Smooth muscle cell (in vitro differentiated cells): ENCODE measurements at regions not wholly inside any gene's neighbourhood (a gene's known extent, or its start where the extent isn't known, plus 50 kb on each side); places are given as distances from the start of the nearest gene placed in this dataset.

Source experiments
- DNase-seq: peaks from one replicate; lab custom pipeline; 2025; ENCODE audit not compliant: unreplicated experiment; lab: John Stamatoyannopoulos, UW
- H2AFZ ChIP-seq: fragments of 200-600 bp; sonication (generic); 2 replicates; pipeline ENCODE4 v1.6.0; 2016; ENCODE audit warnings: antibody characterized with exemption, low read depth, mild to moderate bottlenecking
- H3F3A ChIP-seq: fragments of 200-600 bp; sonication (generic); 2 replicates; pipeline ENCODE4 v1.6.0; 2017; ENCODE audit warnings: antibody characterized with exemption, low read depth
- H3K27ac ChIP-seq: fragments of 200-600 bp; sonication (generic); 2 replicates; pipeline ENCODE4 v1.5.1; 2016; ENCODE audit warnings: low read depth, mild to moderate bottlenecking
- H3K27me3 ChIP-seq: fragments of 200-600 bp; sonication (generic); 2 replicates; pipeline ENCODE4 v1.6.1; 2016; ENCODE audit warnings: low read depth, mild to moderate bottlenecking
- H3K36me3 ChIP-seq: fragments of 200-600 bp; sonication (generic); 2 replicates; pipeline ENCODE4 v1.5.1; 2016; ENCODE audit warnings: low read depth
- H3K4me1 ChIP-seq: fragments of 200-600 bp; sonication (generic); 2 replicates; pipeline ENCODE4 v1.5.1; 2016; ENCODE audit warnings: low read depth
- H3K4me2 ChIP-seq: fragments of 200-600 bp; sonication (generic); 2 replicates; pipeline ENCODE4 v1.6.0; 2016; ENCODE audit warnings: mild to moderate bottlenecking
- H3K4me3 ChIP-seq: fragments of 200-600 bp; sonication (generic); 2 replicates; pipeline ENCODE4 v1.5.1; 2016; ENCODE audit warnings: mild to moderate bottlenecking
- H3K79me2 ChIP-seq: fragments of 200-600 bp; sonication (generic); 2 replicates; pipeline ENCODE4 v1.6.0; 2016; ENCODE audit warnings: low read depth, mild to moderate bottlenecking
- H3K9ac ChIP-seq: fragments of 200-600 bp; sonication (generic); 2 replicates; pipeline ENCODE4 v1.6.0; 2016; ENCODE audit warnings: low read depth
- H3K9me3 ChIP-seq: fragments of 200-600 bp; sonication (generic); replicated peaks from 2 replicates; pipeline ENCODE4 v1.5.1; 2016; ENCODE audit warnings: low read depth
- H4K20me1 ChIP-seq: fragments of 200-600 bp; sonication (generic); 2 replicates; pipeline ENCODE4 v1.6.0; 2016; ENCODE audit warnings: low read depth
- WGBS: methylation state at CpG from one replicate; pipeline ENCODE4 v1.1.7; 2016; ENCODE audit warnings: low lambda C conversion rate; 5-methylcytosine and 5-hydroxymethylcytosine counted together
- TF ChIP-seq, protein P1 (sequence below): fragments of 200-600 bp; sonication (generic); IDR thresholded peaks from 2 replicates; pipeline ENCODE4 v1.5.1; 2017; ENCODE audit warnings: borderline replicate concordance, mild to moderate bottlenecking, antibody characterized with exemption; ENCODE audit not compliant: insufficient read depth, poor library complexity, severe bottlenecking

DNA sequence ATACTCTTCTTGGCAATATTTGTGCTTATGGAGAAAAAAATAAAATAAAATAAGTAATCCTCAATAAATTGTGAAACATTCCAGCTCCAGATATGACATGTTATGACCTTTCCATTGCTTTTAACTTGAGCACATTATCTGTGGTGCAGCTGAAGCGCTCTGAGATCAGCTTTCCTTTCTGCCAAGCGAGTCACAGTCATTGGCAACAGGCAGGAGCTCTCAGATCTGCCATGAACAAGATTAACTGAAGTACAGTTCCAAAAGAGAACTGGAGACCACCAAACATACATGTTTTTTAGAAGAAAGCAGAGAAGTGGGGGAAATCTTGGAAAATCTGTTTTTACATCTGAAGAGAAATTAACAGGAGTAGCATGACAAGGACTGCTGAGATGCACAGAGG is 89.2 kb upstream of the DSCAM start:
- H3K36me3 ChIP-seq: no peaks in the 10 kb centered on the region
- no peak overlapping the region for H3K4me3 ChIP-seq
- H3K27ac ChIP-seq: no peak overlapping the region
- WGBS: 95% methylated on average over 2 of the region's 2 CpGs
- no peaks in the 10 kb centered on the region for H4K20me1 ChIP-seq
- no peaks in the 10 kb centered on the region for H3K9me3 ChIP-seq
- H3F3A ChIP-seq: no peaks in the 10 kb centered on the region
- no peaks in the 10 kb centered on the region for H3K27me3 ChIP-seq
- DNase-seq: no peak
- no peak overlapping the region for H2AFZ ChIP-seq
- H3K79me2 ChIP-seq: no peaks in the 10 kb centered on the region
- H3K4me2 ChIP-seq: no peak overlapping the region
- peaks cover 3% of the 10 kb centered on the region for H3K4me1 ChIP-seq
- TF ChIP-seq, protein P1, sequence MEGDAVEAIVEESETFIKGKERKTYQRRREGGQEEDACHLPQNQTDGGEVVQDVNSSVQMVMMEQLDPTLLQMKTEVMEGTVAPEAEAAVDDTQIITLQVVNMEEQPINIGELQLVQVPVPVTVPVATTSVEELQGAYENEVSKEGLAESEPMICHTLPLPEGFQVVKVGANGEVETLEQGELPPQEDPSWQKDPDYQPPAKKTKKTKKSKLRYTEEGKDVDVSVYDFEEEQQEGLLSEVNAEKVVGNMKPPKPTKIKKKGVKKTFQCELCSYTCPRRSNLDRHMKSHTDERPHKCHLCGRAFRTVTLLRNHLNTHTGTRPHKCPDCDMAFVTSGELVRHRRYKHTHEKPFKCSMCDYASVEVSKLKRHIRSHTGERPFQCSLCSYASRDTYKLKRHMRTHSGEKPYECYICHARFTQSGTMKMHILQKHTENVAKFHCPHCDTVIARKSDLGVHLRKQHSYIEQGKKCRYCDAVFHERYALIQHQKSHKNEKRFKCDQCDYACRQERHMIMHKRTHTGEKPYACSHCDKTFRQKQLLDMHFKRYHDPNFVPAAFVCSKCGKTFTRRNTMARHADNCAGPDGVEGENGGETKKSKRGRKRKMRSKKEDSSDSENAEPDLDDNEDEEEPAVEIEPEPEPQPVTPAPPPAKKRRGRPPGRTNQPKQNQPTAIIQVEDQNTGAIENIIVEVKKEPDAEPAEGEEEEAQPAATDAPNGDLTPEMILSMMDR: no peak
- H3K9ac ChIP-seq: no peak overlapping the region

GRCh38 chr21:40936771-40937261 is 89.9 kb upstream of the DSCAM start:
- H3K79me2 ChIP-seq: no peaks in the 10 kb centered on the region
- no peak overlapping the region for H3K9ac ChIP-seq
- no peak overlapping the region for H3K4me2 ChIP-seq
- H3K4me1 ChIP-seq: peaks cover 3% of the 10 kb centered on the region
- H3K27me3 ChIP-seq: no peaks in the 10 kb centered on the region
- H4K20me1 ChIP-seq: no peaks in the 10 kb centered on the region
- 92% methylated on average over 10 of the region's 10 CpGs for WGBS
- no peak for DNase-seq
- TF ChIP-seq, protein P1: no peak
- H3K27ac ChIP-seq: no peak overlapping the region
- H3F3A ChIP-seq: no peaks in the 10 kb centered on the region
- no peak overlapping the region for H2AFZ ChIP-seq
- no peaks in the 10 kb centered on the region for H3K36me3 ChIP-seq
- no peaks in the 10 kb centered on the region for H3K9me3 ChIP-seq
- H3K4me3 ChIP-seq: no peak overlapping the region

DNA sequence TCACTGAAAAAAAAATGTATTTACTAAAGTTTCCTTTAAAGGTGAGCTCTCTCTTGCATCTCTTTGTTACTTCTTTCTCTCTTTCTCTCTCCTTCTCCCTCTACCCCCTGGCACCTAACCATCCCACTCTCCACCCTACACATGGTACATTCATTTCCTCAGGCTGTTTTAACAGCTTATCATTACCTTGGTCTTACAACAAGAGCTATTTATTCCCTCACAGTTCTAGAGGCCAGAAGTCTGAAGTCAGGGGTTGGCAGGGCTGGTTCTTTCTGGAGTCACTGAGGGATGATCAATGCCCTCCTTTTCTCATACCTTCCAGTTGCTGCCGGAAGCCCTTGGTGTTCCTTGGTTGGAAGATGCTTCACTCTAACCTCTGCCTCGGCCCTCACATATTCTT is 91.1 kb upstream of the DSCAM start:
- no peaks in the 10 kb centered on the region for H3K27me3 ChIP-seq
- no peak overlapping the region for H3K4me3 ChIP-seq
- H3K4me1 ChIP-seq: peaks cover 3% of the 10 kb centered on the region
- no peaks in the 10 kb centered on the region for H3K9me3 ChIP-seq
- H3K4me2 ChIP-seq: no peak overlapping the region
- no peak overlapping the region for H3K9ac ChIP-seq
- no peaks in the 10 kb centered on the region for H3K36me3 ChIP-seq
- no peaks in the 10 kb centered on the region for H3K79me2 ChIP-seq
- H3K27ac ChIP-seq: no peak overlapping the region
- H3F3A ChIP-seq: no peaks in the 10 kb centered on the region
- no peak for DNase-seq
- 91% methylated on average over 2 of the region's 2 CpGs for WGBS
- H4K20me1 ChIP-seq: no peaks in the 10 kb centered on the region
- no peak overlapping the region for H2AFZ ChIP-seq
- TF ChIP-seq, protein P1: no peak

- Histone ChIP-seq H3K36me3 (no peaks in the 10 kb centered on the region), H2AFZ (no peak overlapping the region), H3F3A (no peaks in the 10 kb centered on the region), H3K27me3 (no peaks in the 10 kb centered on the region), H3K4me3 (no peak overlapping the region), H3K4me1 (peaks cover 3% of the 10 kb centered on the region), H3K27ac (no peak overlapping the region), H3K79me2 (no peaks in the 10 kb centered on the region), H3K4me2 (no peak overlapping the region), H4K20me1 (no peaks in the 10 kb centered on the region), H3K9me3 (no peaks in the 10 kb centered on the region), H3K9ac (no peak overlapping the region)
- WGBS: 91% methylated on average over 4 of the region's 4 CpGs
- TF ChIP-seq, protein P1: no peak
- DNase-seq: no peak
Observed at GRCh38 chr21:40938611-40939010, 91.7 kb upstream of the DSCAM start.
